Astrocyte (in vitro differentiated cells and primary cell): ENCODE measurements at regions not wholly inside any gene's neighbourhood (a gene's known extent, or its start where the extent isn't known, plus 50 kb on each side); places are given as distances from the start of the nearest gene placed in this dataset.

Experiments used
- DNase-seq: peaks from one replicate; pipeline ENCODE4 v3.0.0-alpha.2; 2010; ENCODE audit warnings: low read depth
- FAIRE-seq: peaks from 2 replicates; lab custom pipeline; 2011; peaks lifted over from hg19 to GRCh38; lab: Jason Lieb, UNC
- H2AFZ ChIP-seq: 2 replicates; pipeline ENCODE4 v1.6.0; 2012; ENCODE audit warnings: low read depth, low read length, inconsistent platforms
- H3K27ac ChIP-seq: 2 replicates; pipeline ENCODE4 v1.5.1; 2011; ENCODE audit warnings: low read depth, low read length, inconsistent platforms
- H3K27me3 ChIP-seq: 2 replicates; pipeline ENCODE4 v1.6.0; 2011; ENCODE audit warnings: low read length, inconsistent platforms; ENCODE audit not compliant: insufficient read depth
- H3K36me3 ChIP-seq: 2 replicates; pipeline ENCODE4 v1.5.1; 2011; ENCODE audit warnings: low read length, inconsistent platforms; ENCODE audit not compliant: insufficient read depth
- H3K4me1 ChIP-seq: 2 replicates; pipeline ENCODE4 v1.5.1; 2011; ENCODE audit warnings: low read length, inconsistent platforms; ENCODE audit not compliant: insufficient read depth
- H3K4me2 ChIP-seq: 2 replicates; pipeline ENCODE4 v1.6.0; 2012; ENCODE audit warnings: low read length, inconsistent platforms
- H3K4me3 ChIP-seq: 2 replicates; pipeline ENCODE4 v1.5.1; 2011; ENCODE audit warnings: low read depth, mild to moderate bottlenecking, low read length, inconsistent platforms; ENCODE audit not compliant: insufficient read depth
- H3K79me2 ChIP-seq: 2 replicates; pipeline ENCODE4 v1.6.0; 2012; ENCODE audit warnings: mild to moderate bottlenecking, low read length, inconsistent platforms; ENCODE audit not compliant: insufficient read depth
- H3K9ac ChIP-seq: 2 replicates; pipeline ENCODE4 v1.6.0; 2012; ENCODE audit warnings: mild to moderate bottlenecking, low read length, inconsistent platforms
- H3K9me3 ChIP-seq: 2 replicates; pipeline ENCODE4 v1.5.1; 2012; ENCODE audit warnings: low read depth, mild to moderate bottlenecking, low read length, inconsistent platforms; ENCODE audit not compliant: insufficient read depth
- H4K20me1 ChIP-seq: 2 replicates; pipeline ENCODE4 v1.6.0; 2012; ENCODE audit warnings: low read length, inconsistent platforms; ENCODE audit not compliant: insufficient read depth
- H3K27ac Mint-ChIP-seq: one replicate; pipeline ENCODE4 v1.8.0; 2021; ENCODE audit warnings: mild to moderate bottlenecking, mixed read lengths; ENCODE audit not compliant: unreplicated experiment
- H3K27me3 Mint-ChIP-seq: one replicate; pipeline ENCODE4 v1.8.0; 2021; ENCODE audit warnings: low read depth, mixed read lengths; ENCODE audit not compliant: unreplicated experiment
- H3K36me3 Mint-ChIP-seq: one replicate; pipeline ENCODE4 v1.8.0; 2021; ENCODE audit warnings: low read depth, mixed read lengths; ENCODE audit not compliant: unreplicated experiment
- H3K4me1 Mint-ChIP-seq: one replicate; pipeline ENCODE4 v1.8.0; 2021; ENCODE audit warnings: low read depth, mixed read lengths; ENCODE audit not compliant: unreplicated experiment
- H3K4me3 Mint-ChIP-seq: one replicate; pipeline ENCODE4 v1.8.0; 2021; ENCODE audit warnings: mild to moderate bottlenecking, moderate library complexity, mixed read lengths; ENCODE audit not compliant: unreplicated experiment
- H3K9me3 Mint-ChIP-seq: one replicate; pipeline ENCODE4 v1.8.0; 2021; ENCODE audit warnings: mild to moderate bottlenecking, mixed read lengths; ENCODE audit not compliant: unreplicated experiment
- EZH2 ChIP-seq: IDR thresholded peaks from 2 replicates; pipeline ENCODE4 v1.6.1; 2012; ENCODE audit warnings: mild to moderate bottlenecking, low read length, inconsistent platforms; ENCODE audit not compliant: insufficient read depth
- TF ChIP-seq, protein P1 (sequence below): IDR thresholded peaks from 2 replicates; pipeline ENCODE4 v1.5.1; 2011; ENCODE audit warnings: low read depth, mild to moderate bottlenecking, inconsistent platforms, low read length, moderate library complexity; ENCODE audit not compliant: insufficient read depth

DNA sequence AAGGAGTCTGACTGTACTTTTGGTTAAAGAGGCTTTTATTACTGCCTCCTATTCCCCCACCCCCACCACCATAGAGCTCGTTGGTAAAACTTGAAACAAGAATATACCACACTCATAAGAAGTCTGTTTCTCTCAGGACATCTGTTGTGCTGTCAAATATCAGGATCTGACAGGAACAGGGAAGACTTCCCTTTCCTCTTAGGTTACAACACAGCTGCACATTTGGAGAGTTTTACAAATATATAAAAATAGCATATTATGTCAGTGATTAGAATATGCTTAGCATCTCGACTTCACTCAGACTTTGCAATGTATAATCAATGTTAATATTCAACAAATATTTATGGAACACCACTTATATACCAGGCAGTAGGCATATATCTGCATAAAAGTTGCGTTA lies 439.6 kb upstream of the REG3G start:
- Mint-ChIP-seq H3K36me3 (no peaks in the 10 kb centered on the region), H3K4me1 (no peaks in the 10 kb centered on the region), H3K9me3 (no peaks in the 10 kb centered on the region), H3K27me3 (peaks cover 2% of the 10 kb centered on the region), H3K4me3 (no peak overlapping the region), H3K27ac (no peak overlapping the region)
- no peaks in the 10 kb centered on the region for H3K9me3 ChIP-seq
- no peaks in the 10 kb centered on the region for H4K20me1 ChIP-seq
- no peaks in the 10 kb centered on the region for H3K4me1 ChIP-seq
- DNase-seq, result no peak
- H3K9ac ChIP-seq, result no peak overlapping the region
- no peak overlapping the region for H3K27ac ChIP-seq
- FAIRE-seq, result no peak
- TF ChIP-seq EZH2, result no peak
- TF ChIP-seq, protein P1, sequence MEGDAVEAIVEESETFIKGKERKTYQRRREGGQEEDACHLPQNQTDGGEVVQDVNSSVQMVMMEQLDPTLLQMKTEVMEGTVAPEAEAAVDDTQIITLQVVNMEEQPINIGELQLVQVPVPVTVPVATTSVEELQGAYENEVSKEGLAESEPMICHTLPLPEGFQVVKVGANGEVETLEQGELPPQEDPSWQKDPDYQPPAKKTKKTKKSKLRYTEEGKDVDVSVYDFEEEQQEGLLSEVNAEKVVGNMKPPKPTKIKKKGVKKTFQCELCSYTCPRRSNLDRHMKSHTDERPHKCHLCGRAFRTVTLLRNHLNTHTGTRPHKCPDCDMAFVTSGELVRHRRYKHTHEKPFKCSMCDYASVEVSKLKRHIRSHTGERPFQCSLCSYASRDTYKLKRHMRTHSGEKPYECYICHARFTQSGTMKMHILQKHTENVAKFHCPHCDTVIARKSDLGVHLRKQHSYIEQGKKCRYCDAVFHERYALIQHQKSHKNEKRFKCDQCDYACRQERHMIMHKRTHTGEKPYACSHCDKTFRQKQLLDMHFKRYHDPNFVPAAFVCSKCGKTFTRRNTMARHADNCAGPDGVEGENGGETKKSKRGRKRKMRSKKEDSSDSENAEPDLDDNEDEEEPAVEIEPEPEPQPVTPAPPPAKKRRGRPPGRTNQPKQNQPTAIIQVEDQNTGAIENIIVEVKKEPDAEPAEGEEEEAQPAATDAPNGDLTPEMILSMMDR, result no peak
- H3K4me2 ChIP-seq, result no peak overlapping the region
- H2AFZ ChIP-seq, result no peak overlapping the region
- H3K36me3 ChIP-seq, result no peaks in the 10 kb centered on the region
- no peaks in the 10 kb centered on the region for H3K27me3 ChIP-seq
- no peaks in the 10 kb centered on the region for H3K79me2 ChIP-seq
- H3K4me3 ChIP-seq, result no peak overlapping the region

DNA sequence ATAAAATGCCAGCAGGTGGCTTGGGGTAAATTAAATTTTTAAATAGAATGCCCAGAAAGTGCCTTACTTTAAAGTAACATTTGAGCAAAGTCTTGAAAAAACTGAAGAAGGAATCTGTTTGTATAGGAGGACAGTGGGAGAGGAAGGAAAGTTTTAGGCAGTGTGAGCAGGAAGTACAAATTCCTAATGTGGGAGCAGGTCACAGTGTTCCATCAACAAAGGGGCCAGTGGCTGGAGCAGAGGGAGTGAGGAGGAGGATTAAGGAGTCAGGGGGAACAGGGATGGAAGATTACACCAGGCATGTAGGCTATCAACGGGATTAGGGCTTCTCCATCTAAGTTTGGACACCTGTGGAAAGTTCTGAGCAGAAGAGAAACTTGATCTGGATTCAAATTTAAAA lies 439.2 kb upstream of the REG3G start:
- H3K79me2 ChIP-seq, result no peaks in the 10 kb centered on the region
- no peak overlapping the region for H3K4me3 ChIP-seq
- no peaks in the 10 kb centered on the region for H3K9me3 ChIP-seq
- H3K9ac ChIP-seq, result no peak overlapping the region
- FAIRE-seq (no peak), DNase-seq (no peak)
- TF ChIP-seq EZH2, result no peak
- TF ChIP-seq, protein P1, result no peak
- no peaks in the 10 kb centered on the region for H3K9me3 Mint-ChIP-seq
- no peaks in the 10 kb centered on the region for H3K36me3 ChIP-seq
- H3K4me2 ChIP-seq, result no peak overlapping the region
- no peak overlapping the region for H3K27ac ChIP-seq
- no peak overlapping the region for H3K27ac Mint-ChIP-seq
- no peaks in the 10 kb centered on the region for H4K20me1 ChIP-seq
- no peaks in the 10 kb centered on the region for H3K27me3 ChIP-seq
- no peak overlapping the region for H3K4me3 Mint-ChIP-seq
- H3K27me3 Mint-ChIP-seq, result peaks cover 3% of the 10 kb centered on the region
- no peaks in the 10 kb centered on the region for H3K36me3 Mint-ChIP-seq
- H2AFZ ChIP-seq, result no peak overlapping the region
- no peaks in the 10 kb centered on the region for H3K4me1 ChIP-seq
- H3K4me1 Mint-ChIP-seq, result no peaks in the 10 kb centered on the region

GRCh38 chr2:78589871-78590270 lies 435.6 kb upstream of the REG3G start:
- H3K27ac ChIP-seq, result no peak overlapping the region
- no peak overlapping the region for H2AFZ ChIP-seq
- H3K9me3 ChIP-seq, result no peaks in the 10 kb centered on the region
- no peaks in the 10 kb centered on the region for H3K9me3 Mint-ChIP-seq
- H3K4me1 ChIP-seq, result no peaks in the 10 kb centered on the region
- H4K20me1 ChIP-seq, result no peaks in the 10 kb centered on the region
- H3K27me3 ChIP-seq, result no peaks in the 10 kb centered on the region
- no peaks in the 10 kb centered on the region for H3K36me3 Mint-ChIP-seq
- no peak overlapping the region for H3K4me3 Mint-ChIP-seq
- no peaks in the 10 kb centered on the region for H3K79me2 ChIP-seq
- H3K4me2 ChIP-seq, result no peak overlapping the region
- H3K27ac Mint-ChIP-seq, result no peak overlapping the region
- no peaks in the 10 kb centered on the region for H3K4me1 Mint-ChIP-seq
- DNase-seq, result no peak
- H3K4me3 ChIP-seq, result no peak overlapping the region
- no peak overlapping the region for H3K9ac ChIP-seq
- H3K36me3 ChIP-seq, result no peaks in the 10 kb centered on the region
- no peak for FAIRE-seq
- peaks cover 3% of the 10 kb centered on the region for H3K27me3 Mint-ChIP-seq
- TF ChIP-seq, protein P1, result no peak
- no peak for TF ChIP-seq EZH2
